DMS 273 treated with DMSO at 0.1 percent for 48 hours (cell line): ENCODE measurements at regions not wholly inside any gene's neighbourhood (a gene's known extent, or its start where the extent isn't known, plus 50 kb on each side); places are given as distances from the start of the nearest gene placed in this dataset.

Experiments
- DNase-seq: peaks from one replicate; lab custom pipeline; 2025; lab: John Stamatoyannopoulos, UW

DNA sequence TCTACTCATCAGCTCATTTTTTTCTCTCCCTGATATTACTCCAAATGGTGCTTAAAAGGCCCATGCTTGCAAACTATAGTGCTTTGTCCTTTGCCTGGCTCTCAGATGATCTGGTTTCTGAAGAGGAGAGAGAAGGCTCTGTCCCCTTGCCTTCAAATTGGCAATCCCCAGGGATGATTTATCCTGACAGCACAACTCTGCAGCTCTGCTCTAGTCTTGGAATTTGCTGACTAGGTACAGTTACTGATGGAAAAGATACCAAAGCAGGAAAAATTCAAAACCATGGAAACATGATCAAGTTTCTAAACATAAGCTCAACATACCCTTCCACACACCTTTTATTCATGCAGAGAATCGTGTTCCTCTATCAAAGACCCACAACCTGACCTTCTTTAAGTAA is 106.7 kb upstream of the CADPS start:
- DNase-seq, result no peak

- no peak for DNase-seq
Observed at GRCh38 chr3:62982795-62983455, 107.7 kb upstream of the CADPS start.

GRCh38 chr3:62986061-62986460 is 110.8 kb upstream of the CADPS start:
- no peak for DNase-seq

- DNase-seq, result no peak
Observed at GRCh38 chr3:62987721-62988120, 112.5 kb upstream of the CADPS start.

DNA sequence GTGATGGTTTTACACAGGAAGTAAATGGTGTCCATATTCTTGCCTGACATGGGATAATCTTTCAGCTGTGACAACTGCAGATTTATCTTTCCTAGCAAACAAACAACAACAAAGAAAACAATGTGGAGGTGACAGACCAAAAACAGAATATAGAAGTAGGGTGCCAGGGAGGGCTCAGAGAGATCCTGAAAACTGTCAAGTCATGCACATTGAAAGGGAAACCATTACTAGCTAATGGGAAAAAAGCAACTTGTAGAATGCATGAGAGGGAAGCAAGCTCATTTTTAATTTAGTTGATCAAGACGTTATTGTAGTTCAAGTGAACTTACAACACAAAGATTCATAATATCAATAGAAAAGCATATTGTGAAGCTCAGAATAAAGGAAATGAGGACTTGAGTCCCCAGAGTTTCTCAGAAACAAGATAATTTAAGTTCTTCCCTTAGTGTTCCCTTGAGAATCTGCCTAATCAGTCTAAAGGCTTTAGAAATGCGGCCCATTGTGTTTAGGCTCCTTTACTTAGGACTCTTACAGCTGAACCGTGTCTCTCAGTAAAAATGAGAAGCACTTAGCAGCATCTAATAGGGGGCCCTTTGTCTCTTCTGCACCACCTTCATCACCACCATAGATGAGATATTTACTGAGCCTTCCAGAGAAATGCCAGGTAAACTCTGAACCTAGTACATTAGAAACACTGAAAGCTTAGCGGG is 115.6 kb upstream of the CADPS start:
- DNase-seq, result no peak

DNA sequence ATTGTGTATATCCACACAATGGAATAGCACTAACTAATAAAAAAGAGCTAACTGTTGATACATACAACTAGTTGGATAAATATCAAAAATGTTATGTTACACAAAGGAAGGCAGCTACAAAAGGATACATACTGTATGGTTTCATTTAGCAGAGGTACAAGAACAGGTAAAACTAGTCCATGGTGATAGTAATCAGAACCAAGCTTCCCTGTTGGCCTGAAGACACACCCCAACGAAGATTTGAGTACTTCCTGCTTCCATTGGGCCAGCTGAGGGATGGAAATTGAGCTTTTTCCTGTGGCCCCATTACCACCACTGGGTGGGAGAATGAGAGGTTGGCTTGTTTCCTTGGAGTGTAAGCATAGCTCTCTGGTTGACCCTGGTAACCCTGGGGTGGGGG is 117.3 kb upstream of the CADPS start:
- no peak for DNase-seq

DNA sequence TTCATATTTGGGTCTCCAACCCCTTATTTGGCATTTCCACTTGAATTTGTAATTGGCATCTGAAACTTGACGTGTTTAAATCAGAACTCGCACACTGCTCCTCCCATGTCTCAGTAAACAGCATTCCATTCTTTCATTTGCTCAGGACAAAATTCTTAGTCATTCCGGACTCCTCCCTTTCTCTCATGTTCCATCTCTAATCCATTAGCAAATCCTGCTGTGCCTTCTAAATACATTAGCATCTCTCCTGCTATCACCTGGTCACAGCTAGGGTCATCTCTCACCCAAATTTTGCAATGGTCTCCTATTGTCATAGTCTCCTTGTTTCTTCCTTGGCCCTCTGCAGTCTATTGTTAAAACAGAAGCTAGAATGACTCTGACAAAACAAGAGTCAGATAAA is 119.9 kb upstream of the CADPS start:
- DNase-seq, result no peak

DNA sequence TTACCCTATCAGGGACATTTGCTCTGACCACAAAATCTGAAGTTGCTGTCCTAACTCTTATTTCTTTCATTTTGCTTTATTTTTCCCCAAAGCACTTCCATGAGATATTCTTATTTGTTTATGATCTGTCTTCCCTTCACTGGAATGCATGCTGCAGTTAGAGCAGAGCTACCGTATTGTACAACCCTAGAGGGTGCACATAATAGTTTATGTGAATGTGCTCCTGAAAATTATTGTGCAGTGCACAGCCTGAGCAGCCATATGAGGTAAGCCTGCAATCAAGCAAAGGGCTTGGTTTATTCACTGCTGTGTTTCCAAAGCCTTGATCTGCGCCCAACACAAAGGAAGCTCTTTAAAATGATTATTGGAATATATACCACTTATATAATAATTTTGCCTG is 120.3 kb upstream of the CADPS start:
- DNase-seq, result no peak

DNA sequence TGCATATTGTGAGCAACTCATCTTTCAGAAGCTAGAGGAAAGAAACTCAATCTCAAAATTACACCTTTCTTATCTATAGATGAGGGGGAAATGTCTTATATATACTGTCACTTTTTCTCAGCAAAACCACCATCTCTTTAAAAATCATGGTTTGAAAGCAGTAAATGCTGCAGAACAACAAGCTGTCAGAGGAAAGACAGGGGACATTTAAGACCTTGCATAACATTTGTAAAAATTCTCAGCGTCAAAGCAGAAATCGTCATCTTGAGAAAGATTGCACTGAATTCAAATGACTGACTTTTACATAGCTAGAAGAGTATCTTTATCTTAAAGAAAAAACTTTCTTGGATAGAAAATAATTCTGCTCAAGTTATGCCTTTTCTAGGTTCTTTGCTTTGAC is 122.2 kb upstream of the CADPS start:
- DNase-seq, result no peak

DNA sequence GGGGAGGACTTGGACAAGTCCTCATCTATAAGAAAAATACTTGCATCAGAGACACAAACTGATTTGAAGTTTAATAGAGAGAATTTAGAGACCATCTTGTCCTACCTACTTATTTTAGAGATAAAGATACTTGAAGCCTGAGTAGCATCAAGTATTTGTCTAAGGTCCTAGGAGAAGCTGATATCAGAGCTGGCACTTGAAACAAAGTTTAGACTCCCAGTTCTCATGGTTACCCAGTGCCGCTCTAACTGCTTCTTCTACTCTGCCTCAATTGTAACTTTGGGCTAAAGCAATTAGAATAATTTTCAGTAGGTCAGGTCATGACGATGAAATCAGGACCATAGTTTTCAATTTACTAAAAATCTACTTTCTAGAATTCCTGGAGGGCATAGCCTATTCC is 123.9 kb upstream of the CADPS start:
- no peak for DNase-seq

DNA sequence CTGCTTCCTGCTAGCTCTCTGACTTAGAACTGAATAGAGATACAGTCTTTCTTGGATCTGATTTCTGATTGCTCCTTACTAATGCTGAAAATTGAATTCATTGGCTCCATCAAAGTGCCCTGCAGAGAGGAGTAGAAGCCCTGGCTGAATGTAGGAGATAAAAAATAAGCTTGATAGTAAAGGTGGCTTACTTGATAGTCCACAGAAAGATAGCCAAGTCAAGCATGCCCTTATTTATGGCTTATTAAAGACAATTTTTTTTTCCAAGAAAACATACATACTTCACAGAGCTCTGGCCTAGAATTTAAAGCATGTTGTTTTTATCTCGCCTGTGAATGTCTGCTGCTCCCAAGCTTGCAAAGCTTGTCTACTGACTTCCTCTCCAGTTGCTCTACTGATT is 124.6 kb upstream of the CADPS start:
- DNase-seq, result no peak

- no peak for DNase-seq
Observed at GRCh38 chr3:63004448-63004847, 129.2 kb upstream of the CADPS start.

GRCh38 chr3:63015614-63016309 is 140.5 kb upstream of the CADPS start:
- DNase-seq, result no peak

DNA sequence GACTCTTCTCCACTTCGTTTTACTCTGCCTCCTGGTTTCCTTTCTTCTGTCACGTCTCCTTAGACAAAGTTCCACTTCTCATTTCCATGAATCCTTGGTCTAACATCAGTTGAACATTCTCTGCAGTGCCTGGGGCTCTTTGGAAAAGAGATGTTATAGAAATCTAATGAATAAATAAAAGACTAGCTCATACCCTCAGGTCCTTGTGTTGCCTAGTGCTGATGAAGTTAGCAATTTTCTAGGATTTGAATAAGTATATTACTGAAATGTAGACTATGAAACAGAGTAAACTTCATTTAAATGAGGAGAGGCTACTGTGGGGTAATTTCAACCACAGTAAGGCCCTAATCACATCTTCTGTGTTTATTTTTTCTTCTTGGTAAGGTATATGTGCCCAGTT is 146.9 kb upstream of the CADPS start:
- DNase-seq, result no peak

- DNase-seq, result no peak
Observed at GRCh38 chr3:63026722-63027121, 151.5 kb upstream of the CADPS start.

- no peak for DNase-seq
Observed at GRCh38 chr3:63029326-63029725, 154.1 kb upstream of the CADPS start.

DNA sequence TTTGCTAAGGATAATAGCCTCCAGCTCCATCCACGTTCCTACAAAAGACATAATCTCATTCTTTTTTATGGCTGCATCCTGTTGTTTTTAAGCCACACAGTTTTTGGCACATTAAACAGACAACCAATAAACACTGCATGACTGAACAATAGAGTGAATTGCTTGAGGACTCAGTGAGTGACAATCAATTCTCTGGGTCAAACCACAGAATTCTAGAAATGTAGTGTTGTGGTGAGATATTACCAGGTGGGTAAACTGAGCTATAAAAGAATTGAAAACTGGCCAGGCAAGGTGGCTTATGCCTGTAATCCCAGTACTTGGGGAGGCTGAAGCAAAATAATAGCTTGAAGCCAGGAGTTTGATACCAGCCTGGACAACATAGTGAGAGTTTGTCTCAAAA is 154.7 kb upstream of the CADPS start:
- no peak for DNase-seq

GRCh38 chr3:63030666-63031065 is 155.4 kb upstream of the CADPS start:
- DNase-seq, result no peak

GRCh38 chr3:63032881-63033280 is 157.7 kb upstream of the CADPS start:
- DNase-seq, result no peak

DNA sequence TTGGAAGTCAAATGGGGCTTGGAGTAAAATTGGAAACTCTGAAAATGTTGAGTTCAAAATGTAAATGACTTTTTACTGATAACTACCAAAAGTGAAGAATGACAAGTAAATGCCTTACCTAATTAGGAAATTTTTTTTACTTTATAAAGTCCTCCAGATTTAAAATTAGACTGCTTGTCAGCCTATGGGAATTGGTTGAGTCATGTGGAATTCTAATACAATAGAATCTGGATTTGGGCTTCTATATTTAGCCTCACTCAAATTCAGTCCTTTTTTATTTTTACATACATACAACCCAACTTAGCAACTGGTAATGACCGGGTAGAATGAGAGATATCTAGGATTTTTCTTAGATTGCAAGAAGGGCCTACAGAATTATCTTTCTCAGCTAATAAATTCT is 158.9 kb upstream of the CADPS start:
- no peak for DNase-seq

DNA sequence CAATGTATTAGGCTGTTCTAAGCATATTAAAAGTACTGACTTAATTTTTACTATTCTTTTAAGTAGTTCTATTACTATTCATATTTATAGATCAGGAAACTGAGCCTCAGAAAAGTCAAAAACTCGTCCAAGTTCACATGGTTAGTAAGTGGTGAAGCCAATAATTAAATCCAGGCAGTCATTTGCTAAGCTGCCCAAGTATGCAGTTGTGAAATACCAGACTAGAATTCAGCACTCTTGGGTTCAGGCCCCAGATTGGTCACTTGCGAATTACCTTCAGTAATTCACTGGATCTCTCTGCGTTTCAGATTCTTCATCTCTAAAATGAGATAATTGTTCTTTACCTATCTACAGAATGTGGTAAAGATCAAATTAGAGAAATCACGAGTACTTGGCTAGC is 161.9 kb upstream of the CADPS start:
- DNase-seq, result no peak

DNA sequence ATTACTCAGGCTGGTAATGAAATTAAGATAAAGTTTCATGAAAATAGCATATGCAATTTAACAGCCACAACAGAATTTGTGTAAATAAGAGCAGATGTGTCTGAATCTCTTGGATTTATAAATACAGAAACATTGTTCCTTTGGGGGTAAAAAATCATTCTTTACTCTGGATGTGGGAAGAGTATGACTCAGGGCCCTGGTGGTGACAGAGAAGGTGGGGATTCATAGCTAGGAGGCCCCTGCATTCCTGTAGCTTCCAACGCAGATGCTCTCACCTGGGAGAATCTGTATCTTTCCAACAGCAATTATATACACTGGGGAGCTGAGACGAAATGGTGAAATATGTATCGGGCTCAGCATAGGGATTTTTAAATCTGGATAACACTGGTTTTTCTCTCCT is 167.6 kb upstream of the CADPS start:
- DNase-seq, result no peak

- DNase-seq, result no peak
Observed at GRCh38 chr3:63043631-63044030, 168.4 kb upstream of the CADPS start.

DNA sequence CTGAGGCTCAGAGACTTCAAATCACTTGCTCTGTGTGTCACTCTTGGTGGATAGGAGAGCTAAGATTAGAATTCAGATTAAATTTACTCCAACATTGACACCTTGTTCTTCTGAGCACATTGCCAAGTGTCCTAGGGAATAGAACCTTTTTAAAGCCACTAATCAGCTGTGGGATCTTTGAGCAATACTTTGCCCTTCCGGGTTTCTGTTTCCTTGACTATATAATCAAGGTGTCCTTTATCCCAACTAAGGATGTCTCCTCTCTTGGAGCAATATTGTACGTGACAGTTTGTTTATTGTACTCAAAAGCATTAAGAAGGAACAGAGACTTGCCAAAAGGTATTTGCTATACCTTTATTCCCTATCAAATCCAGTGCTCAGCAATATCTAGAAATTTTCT is 170.9 kb upstream of the CADPS start:
- no peak for DNase-seq
